MM.1S (cell line): ENCODE measurements at regions not wholly inside any gene's neighbourhood (a gene's known extent, or its start where the extent isn't known, plus 50 kb on each side); places are given as distances from the start of the nearest gene placed in this dataset.

Experiments
- DNase-seq: peaks from one replicate; pipeline ENCODE4 v3.0.0-alpha.2; 2015
- H2AFZ ChIP-seq: fragments of 300-600 bp; sonication (generic); 2 replicates; pipeline ENCODE4 v1.6.0; 2016; ENCODE audit warnings: antibody characterized with exemption, low read length
- H3F3A ChIP-seq: fragments of 300-600 bp; sonication (generic); 2 replicates; pipeline ENCODE4 v1.6.1; 2016; ENCODE audit warnings: mild to moderate bottlenecking, antibody characterized with exemption, low read length, moderate library complexity, mixed read lengths; ENCODE audit not compliant: insufficient read depth
- H3K27ac ChIP-seq: fragments of 300-600 bp; sonication (generic); 2 replicates; pipeline ENCODE4 v1.5.1; 2016; ENCODE audit warnings: mild to moderate bottlenecking, low read length
- H3K27me3 ChIP-seq: fragments of 300-600 bp; sonication (generic); replicated peaks from 2 replicates; pipeline ENCODE4 v1.6.0; 2016; ENCODE audit warnings: low read length; ENCODE audit not compliant: insufficient read depth
- H3K36me3 ChIP-seq: fragments of 300-600 bp; sonication (generic); replicated peaks from 2 replicates; pipeline ENCODE4 v1.6.1; 2016; ENCODE audit warnings: mild to moderate bottlenecking, low read length, mixed read lengths; ENCODE audit not compliant: insufficient read depth
- H3K4me1 ChIP-seq: fragments of 300-600 bp; sonication (generic); 2 replicates; pipeline ENCODE4 v1.6.1; 2016; ENCODE audit warnings: low read length, mixed read lengths
- H3K4me2 ChIP-seq: fragments of 300-600 bp; sonication (generic); 2 replicates; pipeline ENCODE4 v1.6.0; 2016; ENCODE audit warnings: low read depth, low read length
- H3K4me3 ChIP-seq: fragments of 300-600 bp; sonication (generic); 2 replicates; pipeline ENCODE4 v1.5.1; 2016; ENCODE audit warnings: low read length, mixed read lengths
- H3K79me2 ChIP-seq: fragments of 300-600 bp; sonication (generic); 2 replicates; pipeline ENCODE4 v1.6.1; 2016; ENCODE audit warnings: mixed run types, low read length, mixed read lengths
- H3K9ac ChIP-seq: fragments of 300-600 bp; sonication (generic); 2 replicates; pipeline ENCODE4 v1.6.1; 2016; ENCODE audit warnings: low read length, mixed read lengths
- H3K9me2 ChIP-seq: fragments of 300-600 bp; sonication (generic); replicated peaks from 2 replicates; pipeline ENCODE4 v1.6.1; 2016; ENCODE audit warnings: mild to moderate bottlenecking, low read length, mixed read lengths; ENCODE audit not compliant: insufficient read depth
- H3K9me3 ChIP-seq: fragments of 300-600 bp; sonication (generic); replicated peaks from 2 replicates; pipeline ENCODE4 v1.6.1; 2016; ENCODE audit warnings: mild to moderate bottlenecking, low read length, mixed read lengths; ENCODE audit not compliant: insufficient read depth
- H4K20me1 ChIP-seq: fragments of 300-600 bp; sonication (generic); 2 replicates; pipeline ENCODE4 v1.6.1; 2016; ENCODE audit warnings: mild to moderate bottlenecking, low read length, moderate library complexity, mixed read lengths; ENCODE audit not compliant: insufficient read depth
- CTCF ChIP-seq: fragments of 300-600 bp; sonication (generic); IDR thresholded peaks from 2 replicates; pipeline ENCODE4 v1.5.1; 2016; ENCODE audit warnings: antibody characterized with exemption, low read length, mixed read lengths
- EZH2 ChIP-seq: fragments of 300-600 bp; sonication (generic); optimal IDR thresholded peaks from 2 replicates; pipeline ENCODE3; 2017; ENCODE audit warnings: low read depth, mild to moderate bottlenecking, antibody characterized with exemption, low read length, mixed read lengths
- EZH2phosphoT487 ChIP-seq: fragments of 300-600 bp; sonication (generic); IDR thresholded peaks from 2 replicates; pipeline ENCODE4 v1.6.1; 2018; ENCODE audit warnings: antibody characterized with exemption, low read length

GRCh38 chr12:84243686-84244085, 668.9 kb downstream of the SLC6A15 start:
- no peaks in the 10 kb centered on the region for H3K79me2 ChIP-seq
- H3K27ac ChIP-seq: no peak overlapping the region
- no peak for TF ChIP-seq EZH2phosphoT487
- no peak for TF ChIP-seq CTCF
- TF ChIP-seq EZH2: no peak
- no peaks in the 10 kb centered on the region for H3F3A ChIP-seq
- H3K27me3 ChIP-seq: no peaks in the 10 kb centered on the region
- no peak overlapping the region for H3K4me3 ChIP-seq
- H3K9me2 ChIP-seq: no peaks in the 10 kb centered on the region
- H3K4me2 ChIP-seq: no peak overlapping the region
- H3K9ac ChIP-seq: no peak overlapping the region
- H4K20me1 ChIP-seq: no peaks in the 10 kb centered on the region
- no peaks in the 10 kb centered on the region for H3K9me3 ChIP-seq
- H3K36me3 ChIP-seq: no peaks in the 10 kb centered on the region
- H2AFZ ChIP-seq: no peak overlapping the region
- H3K4me1 ChIP-seq: no peaks in the 10 kb centered on the region
- no peak for DNase-seq

DNA sequence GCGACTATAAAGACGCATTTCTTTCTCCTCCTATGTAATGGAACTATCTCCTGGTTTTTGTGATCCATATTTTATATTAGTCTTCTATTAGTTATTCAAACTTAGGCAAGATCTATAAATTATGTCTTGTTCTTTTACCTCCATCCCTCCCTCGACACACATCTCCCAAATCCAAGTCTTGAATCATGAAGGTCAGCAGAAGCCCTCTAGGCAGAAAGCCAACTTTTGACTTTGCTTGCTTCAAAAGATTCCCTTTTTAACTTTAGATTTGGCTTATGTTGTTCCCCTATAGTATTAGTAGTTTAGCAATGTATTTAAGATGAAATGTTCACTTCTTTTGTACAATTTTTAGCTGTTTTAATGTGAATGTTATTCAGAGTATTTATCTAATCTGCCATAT, 689.8 kb downstream of the SLC6A15 start:
- H3K9ac ChIP-seq: no peak overlapping the region
- H3K4me3 ChIP-seq: no peak overlapping the region
- no peaks in the 10 kb centered on the region for H4K20me1 ChIP-seq
- no peaks in the 10 kb centered on the region for H3K36me3 ChIP-seq
- no peaks in the 10 kb centered on the region for H3F3A ChIP-seq
- 0 out of 2 replicates have a peak, but pooled peaks cover 4% of the 10 kb centered on the region for H3K9me3 ChIP-seq
- H3K79me2 ChIP-seq: no peaks in the 10 kb centered on the region
- no peak overlapping the region for H3K27ac ChIP-seq
- H3K4me1 ChIP-seq: no peaks in the 10 kb centered on the region
- no peaks in the 10 kb centered on the region for H3K9me2 ChIP-seq
- H3K4me2 ChIP-seq: no peak overlapping the region
- H2AFZ ChIP-seq: no peak overlapping the region
- no peaks in the 10 kb centered on the region for H3K27me3 ChIP-seq
- TF ChIP-seq CTCF (no peak), EZH2phosphoT487 (no peak), EZH2 (no peak)
- DNase-seq: no peak

DNA sequence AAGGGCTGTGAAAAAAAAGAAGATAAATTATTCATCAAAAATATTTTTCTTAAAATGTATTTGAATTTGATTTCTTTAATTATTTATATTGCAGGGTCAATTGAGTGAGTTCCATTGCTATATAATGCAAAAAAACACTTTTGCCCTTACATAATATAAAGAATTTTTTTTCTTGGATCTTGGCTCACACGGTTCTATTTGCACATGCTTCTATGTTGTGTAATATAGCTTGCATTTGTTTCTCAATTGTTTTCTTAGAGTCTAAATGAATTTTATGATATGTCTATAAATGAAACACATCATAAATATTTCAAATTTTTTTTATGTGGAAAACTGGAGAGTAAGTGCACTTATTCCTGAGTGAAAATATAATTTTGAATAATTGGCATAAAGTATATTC, 694.2 kb downstream of the SLC6A15 start:
- H3K36me3 ChIP-seq: no peaks in the 10 kb centered on the region
- no peaks in the 10 kb centered on the region for H3K9me3 ChIP-seq
- H3K9me2 ChIP-seq: no peaks in the 10 kb centered on the region
- H3K9ac ChIP-seq: no peak overlapping the region
- H3K27me3 ChIP-seq: no peaks in the 10 kb centered on the region
- H3K27ac ChIP-seq: no peak overlapping the region
- H3K4me3 ChIP-seq: no peak overlapping the region
- TF ChIP-seq EZH2: no peak
- TF ChIP-seq CTCF: no peak
- TF ChIP-seq EZH2phosphoT487: no peak
- H4K20me1 ChIP-seq: no peaks in the 10 kb centered on the region
- no peaks in the 10 kb centered on the region for H3F3A ChIP-seq
- no peak for DNase-seq
- no peaks in the 10 kb centered on the region for H3K4me1 ChIP-seq
- no peak overlapping the region for H3K4me2 ChIP-seq
- no peaks in the 10 kb centered on the region for H3K79me2 ChIP-seq
- H2AFZ ChIP-seq: no peak overlapping the region
